ENCODE measurements at regions not wholly inside any gene's neighbourhood (a gene's known extent, or its start where the extent isn't known, plus 50 kb on each side); places are given as distances from the start of the nearest gene placed in this dataset.

- no peak for DNase-seq
Observed at GRCh38 chr9:26296910-26297572, 595.6 kb downstream of the CAAP1 start.

- DNase-seq, result no peak
Observed at GRCh38 chr9:26292943-26293342, 599.7 kb downstream of the CAAP1 start.

GRCh38 chr9:26271495-26272122 lies 593.4 kb upstream of the TUSC1 start:
- DNase-seq, result no peak

DNA sequence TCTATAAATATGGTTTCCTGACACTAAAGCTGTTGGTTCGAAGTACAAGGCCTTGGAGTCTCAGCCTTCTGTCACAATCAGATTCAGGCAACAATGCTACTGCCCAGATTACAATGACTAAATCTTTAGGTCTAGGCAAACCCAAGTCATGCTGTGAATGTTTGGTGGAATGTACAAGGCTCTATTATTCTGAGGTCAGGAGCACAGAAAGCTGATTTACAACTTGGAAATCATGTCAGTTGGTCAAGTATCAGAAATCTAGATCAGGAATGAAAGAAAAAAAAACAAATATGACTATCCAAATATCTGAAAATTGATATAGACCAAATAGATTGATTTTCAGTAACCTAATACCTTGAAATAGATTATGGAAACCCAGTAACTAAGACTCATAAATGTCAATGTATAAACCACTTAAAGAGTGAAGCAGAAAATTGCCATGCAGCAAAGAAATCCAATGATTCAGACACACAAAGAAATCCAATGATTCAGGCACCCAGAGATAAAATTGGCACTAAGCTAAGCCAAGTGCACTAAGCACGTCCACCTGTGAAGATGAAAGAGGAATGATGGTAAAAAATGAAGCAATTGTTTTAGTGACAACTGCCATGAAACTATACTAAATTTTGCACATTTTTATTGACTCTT lies 588.0 kb upstream of the TUSC1 start:
- DNase-seq, result no peak

DNA sequence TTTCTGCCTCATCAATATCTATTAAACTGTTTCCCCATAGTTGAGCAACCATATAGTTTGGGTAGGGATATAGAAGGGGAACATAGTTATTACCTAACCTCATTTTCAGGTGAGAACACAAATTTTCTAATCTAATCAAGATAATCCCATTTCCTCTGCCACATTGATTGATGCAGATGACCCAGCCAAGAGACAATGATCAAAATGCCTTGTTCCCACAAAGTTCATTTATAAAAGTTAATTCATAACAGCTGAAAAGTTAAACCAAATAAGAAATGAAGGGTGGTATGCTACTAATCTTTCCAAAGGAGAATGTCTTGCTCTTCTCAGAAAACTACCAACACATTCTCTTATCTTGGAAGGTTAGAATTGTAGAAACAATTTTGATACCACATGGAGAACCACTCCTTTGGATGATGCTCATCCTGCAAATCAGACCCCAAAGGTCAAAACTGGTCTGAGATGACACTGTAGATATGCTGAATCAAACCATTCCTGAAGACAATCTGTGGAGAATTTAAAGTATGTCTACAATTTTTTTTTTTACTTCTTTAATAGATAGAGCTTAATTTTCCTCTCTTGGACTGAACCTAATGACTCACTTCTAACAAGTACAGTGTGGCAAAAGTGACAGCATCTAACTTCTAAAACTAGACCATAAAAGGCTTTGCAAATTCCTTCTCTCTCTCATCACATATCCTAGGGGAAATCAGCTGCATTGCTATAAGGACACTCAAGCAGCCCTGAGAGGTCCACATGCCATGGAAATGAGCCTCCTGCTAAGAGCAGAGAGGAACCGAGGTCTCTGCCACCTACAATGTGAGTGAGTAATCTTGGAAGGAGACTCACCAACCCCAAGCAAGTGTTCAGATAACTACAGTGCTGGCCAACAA lies 586.7 kb upstream of the TUSC1 start:
- DNase-seq, result no peak

DNA sequence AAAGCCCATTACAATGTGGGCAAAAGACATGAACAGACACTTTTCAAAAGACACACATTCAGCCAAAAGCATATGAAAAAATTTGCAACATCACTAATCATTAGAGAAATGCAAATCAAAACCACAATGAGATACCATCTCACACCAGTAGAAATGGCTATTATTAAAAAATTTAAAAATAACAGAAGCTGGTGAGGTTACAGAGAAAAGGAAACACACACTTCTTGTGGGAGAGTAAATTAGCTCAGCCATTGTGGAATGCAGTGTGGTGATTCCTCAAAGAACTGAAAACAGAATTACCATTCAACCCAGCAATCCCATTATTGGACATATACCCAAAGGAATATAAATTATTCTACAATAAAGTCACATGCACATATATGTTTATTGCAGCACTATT lies 585.2 kb upstream of the TUSC1 start:
- no peak for DNase-seq

- DNase-seq, result no peak
Observed at GRCh38 chr9:26262421-26263107, 584.3 kb upstream of the TUSC1 start.

DNA sequence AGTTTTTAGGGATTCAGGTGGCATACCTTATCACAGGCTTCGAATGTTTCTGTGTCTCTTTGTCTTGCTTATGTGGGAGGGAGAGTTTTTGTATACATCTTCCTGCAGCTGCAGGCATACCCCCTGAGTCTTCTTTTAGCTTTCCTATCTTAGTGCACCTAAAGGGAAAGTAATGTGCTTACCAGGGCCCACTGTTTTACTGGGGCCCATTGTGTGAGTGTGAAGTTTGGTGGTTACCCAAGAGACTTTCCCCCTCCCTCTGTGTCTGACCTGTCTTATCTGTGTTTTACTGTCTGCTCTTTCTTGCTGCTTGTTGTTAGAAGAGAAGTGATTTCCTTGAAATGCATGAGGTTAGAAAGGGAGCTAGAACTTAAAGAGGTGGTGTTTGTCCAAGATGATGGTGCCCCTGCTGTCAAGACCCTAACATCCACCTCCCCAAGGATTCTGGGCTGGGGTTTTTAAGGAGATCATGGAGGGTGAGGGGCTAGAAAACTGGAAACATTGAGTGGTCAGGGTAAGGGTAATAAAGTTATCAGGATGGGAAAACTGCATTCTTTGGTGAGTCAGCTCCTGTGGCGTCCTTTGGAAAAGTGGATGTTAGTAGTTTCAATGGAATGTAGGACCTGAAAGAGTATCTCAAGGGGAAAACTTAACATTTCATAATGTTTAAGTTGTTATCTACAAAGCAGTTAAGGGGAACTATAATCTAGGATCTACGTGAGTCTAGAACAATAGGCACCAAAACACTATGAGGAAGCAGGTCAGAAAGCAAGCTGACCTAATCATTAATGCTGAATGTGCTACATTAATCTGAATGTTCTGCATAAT lies 583.5 kb upstream of the TUSC1 start:
- DNase-seq, result no peak

DNA sequence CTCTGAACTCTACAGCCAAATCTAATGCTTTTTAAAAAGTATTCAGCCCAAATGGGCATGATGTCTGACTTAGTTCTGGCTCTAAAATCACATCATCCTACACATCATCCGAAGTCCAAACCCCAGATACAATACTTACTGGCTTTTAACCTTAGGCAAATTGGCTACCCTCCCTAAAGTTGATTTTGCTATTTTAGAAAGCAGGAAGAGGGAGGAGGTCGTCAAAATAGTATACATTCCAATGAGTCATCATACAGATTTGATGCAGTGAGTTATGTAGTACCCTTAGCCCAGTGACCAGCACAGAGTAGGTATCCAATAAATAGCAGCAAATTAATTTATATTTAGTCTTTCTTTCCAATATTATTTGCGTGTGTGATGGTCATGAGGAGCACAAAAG lies 582.0 kb upstream of the TUSC1 start:
- DNase-seq, result no peak

DNA sequence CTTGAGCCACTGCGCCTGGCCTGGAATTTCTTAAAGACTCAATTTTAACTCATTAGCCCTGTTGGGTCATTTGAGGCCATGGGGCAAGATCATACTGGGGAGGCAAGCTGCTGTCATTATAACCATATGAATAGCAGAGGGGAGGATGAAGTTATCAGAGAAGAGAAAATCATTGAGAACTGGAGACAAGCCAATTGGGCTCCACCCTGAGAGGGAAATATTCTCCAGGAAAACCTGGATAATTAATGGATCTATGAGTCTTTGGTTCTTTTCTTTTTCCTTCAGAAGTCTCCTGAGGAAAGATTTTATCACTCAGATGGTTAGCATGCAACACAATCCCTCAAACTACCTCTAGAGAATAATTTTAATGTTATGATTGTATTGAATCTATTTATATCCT lies 569.6 kb upstream of the TUSC1 start:
- no peak for DNase-seq

- DNase-seq, result no peak
Observed at GRCh38 chr9:26244661-26245451, 566.6 kb upstream of the TUSC1 start.

GRCh38 chr9:26243726-26244125 lies 565.5 kb upstream of the TUSC1 start:
- DNase-seq, result no peak

DNA sequence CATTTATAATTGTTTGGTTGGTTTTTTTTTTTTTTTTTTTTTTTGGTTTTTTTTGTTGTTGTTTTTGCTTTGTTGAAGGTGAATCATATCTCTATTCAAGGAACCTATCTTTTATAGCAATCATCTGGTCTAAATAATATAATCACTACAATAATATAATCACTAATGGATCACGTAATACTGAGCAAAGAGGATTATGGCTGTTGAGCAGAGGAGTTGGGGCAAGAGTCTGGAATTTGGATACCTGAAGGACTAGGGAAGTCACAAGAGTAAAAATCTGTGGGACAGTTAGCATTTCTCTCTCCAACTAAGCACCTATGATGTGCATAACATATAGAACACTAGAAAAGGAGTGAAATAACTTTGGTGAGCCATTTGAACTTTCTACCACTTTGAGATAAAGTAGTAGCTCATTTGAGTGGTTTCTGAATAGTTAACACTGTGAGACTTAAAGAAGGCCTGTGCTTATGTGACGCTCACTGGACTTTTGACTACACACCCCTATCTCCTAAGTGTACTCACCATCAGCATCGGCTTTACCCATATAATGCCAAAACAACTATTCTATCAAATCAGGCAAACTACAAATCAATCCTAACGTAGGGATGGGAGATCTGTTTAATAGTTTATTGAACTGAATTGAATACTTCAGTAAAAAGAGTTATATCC lies 564.9 kb upstream of the TUSC1 start:
- DNase-seq, result no peak

GRCh38 chr9:26240020-26240419 lies 561.8 kb upstream of the TUSC1 start:
- no peak for DNase-seq

GRCh38 chr9:26237256-26237655 lies 559.0 kb upstream of the TUSC1 start:
- no peak for DNase-seq

DNA sequence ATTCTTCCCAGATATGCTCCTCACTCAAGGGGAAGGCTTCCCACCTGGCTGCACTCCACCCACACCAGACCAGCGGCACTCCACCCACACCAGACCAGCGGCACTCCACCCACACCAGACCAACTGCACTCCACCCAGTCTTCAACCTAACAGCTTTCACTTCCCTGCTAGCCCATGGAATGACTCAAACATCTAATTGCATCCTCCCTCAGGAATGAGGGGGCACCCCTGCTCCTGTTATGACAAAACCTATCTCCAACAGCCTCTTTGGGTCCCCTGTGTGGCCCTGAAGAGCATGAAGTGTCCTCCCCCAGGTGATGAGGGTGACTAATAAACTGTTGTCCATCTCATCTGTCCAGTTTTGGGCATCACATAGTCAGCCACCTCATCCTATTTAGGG lies 556.6 kb upstream of the TUSC1 start:
- no peak for DNase-seq

DNA sequence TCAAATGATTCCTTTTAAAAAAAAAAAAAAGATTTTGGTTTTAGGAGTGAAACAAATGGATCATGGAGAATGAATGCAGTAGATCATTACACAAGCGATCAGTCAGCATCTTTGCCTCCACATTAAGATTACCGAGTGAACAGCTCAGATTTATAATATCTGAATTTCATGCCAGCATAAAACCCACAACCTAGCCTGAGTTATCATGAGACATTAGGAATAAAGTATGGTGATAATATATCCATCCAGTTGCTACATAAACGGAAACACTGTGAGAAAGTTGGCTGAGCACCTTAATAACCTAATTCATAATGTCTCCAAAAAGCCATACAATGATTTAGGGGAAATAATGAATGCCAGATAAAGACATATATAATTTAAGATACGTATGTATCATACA lies 553.1 kb upstream of the TUSC1 start:
- no peak for DNase-seq

DNA sequence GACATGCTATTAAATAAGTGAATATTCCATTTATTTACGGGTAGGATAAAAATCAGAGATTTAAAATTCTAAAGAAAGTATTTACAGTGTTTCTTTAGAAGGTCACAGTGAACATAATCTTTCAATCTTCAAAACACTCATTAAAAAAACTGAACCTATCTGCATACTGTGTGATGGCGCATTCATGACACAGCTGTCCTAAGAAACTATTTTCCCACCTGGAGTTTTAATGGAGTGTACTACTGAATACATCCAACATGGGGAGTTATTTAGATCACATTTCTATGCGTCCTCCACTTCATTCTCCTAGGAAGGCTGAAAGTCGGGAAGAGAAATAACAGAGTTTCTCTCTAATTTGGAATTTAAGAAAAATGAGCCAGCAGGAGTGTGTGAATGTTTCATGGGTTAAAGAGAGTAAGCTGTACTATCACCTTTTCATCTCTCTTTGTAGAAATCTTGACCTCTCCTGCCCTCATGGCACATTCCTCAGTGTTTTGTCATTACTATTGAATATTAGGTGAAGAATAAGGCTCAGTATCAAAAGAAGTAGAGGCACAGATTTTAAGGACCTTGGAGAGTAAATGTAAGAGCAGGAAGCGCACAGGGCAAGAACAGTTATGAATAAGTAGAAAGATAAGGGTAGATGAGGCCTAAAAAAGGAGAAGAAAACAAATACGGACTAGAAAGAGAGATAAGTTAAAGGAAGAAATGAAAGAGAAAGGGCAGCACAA lies 551.2 kb upstream of the TUSC1 start:
- no peak for DNase-seq

- DNase-seq, result no peak
Observed at GRCh38 chr9:26228273-26228672, 550.0 kb upstream of the TUSC1 start.

- DNase-seq, result no peak
Observed at GRCh38 chr9:26221290-26221689, 543.0 kb upstream of the TUSC1 start.

All from DMS153 (cell line).